Osteoblast (primary cell): ENCODE measurements at regions not wholly inside any gene's neighbourhood (a gene's known extent, or its start where the extent isn't known, plus 50 kb on each side); places are given as distances from the start of the nearest gene placed in this dataset.

Experiments
- DNase-seq: peaks from one replicate; pipeline ENCODE4 v3.0.0; 2011; ENCODE audit warnings: low spot score, mixed read lengths; ENCODE audit not compliant: insufficient read length; ENCODE audit errors: missing footprints
- H2AFZ ChIP-seq: 2 replicates; pipeline ENCODE4 v1.6.0; 2011; ENCODE audit warnings: mild to moderate bottlenecking, low read length
- H3K27ac ChIP-seq: 2 replicates; pipeline ENCODE4 v1.5.1; 2011; ENCODE audit warnings: mild to moderate bottlenecking, low read depth, low read length, moderate library complexity
- H3K27me3 ChIP-seq: 2 replicates; pipeline ENCODE4 v1.6.0; 2012; ENCODE audit warnings: mild to moderate bottlenecking, control low read depth, inconsistent platforms, low read length, moderate library complexity; ENCODE audit not compliant: insufficient read depth
- H3K36me3 ChIP-seq: 2 replicates; pipeline ENCODE4 v1.5.1; 2011; ENCODE audit warnings: mild to moderate bottlenecking, low read length, control low read depth, moderate library complexity; ENCODE audit not compliant: insufficient read depth
- H3K4me1 ChIP-seq: 2 replicates; pipeline ENCODE4 v1.5.1; 2011; ENCODE audit warnings: mild to moderate bottlenecking, low read length, control low read depth, moderate library complexity; ENCODE audit not compliant: insufficient read depth
- H3K4me2 ChIP-seq: 2 replicates; pipeline ENCODE4 v1.6.0; 2011; ENCODE audit warnings: mild to moderate bottlenecking, low read length; ENCODE audit not compliant: insufficient read depth
- H3K4me3 ChIP-seq: fragments of 200-600 bp; sonication (generic); 3 replicates; pipeline ENCODE4 v1.5.1; 2012; ENCODE audit warnings: mild to moderate bottlenecking, low read length, inconsistent platforms; ENCODE audit not compliant: insufficient read depth
- H3K79me2 ChIP-seq: 2 replicates; pipeline ENCODE4 v1.6.0; 2012; ENCODE audit warnings: mild to moderate bottlenecking, low read length, control low read depth, inconsistent platforms; ENCODE audit not compliant: insufficient read depth
- H3K9me3 ChIP-seq: 2 replicates; pipeline ENCODE4 v1.5.1; 2011; ENCODE audit warnings: low read depth, low read length, control low read depth
- H4K20me1 ChIP-seq: 2 replicates; pipeline ENCODE4 v1.6.0; 2012; ENCODE audit warnings: mild to moderate bottlenecking, low read length, control low read depth; ENCODE audit not compliant: insufficient read depth
- TF ChIP-seq, protein P1 (sequence below): IDR thresholded peaks from 2 replicates; pipeline ENCODE4 v1.5.1; 2011; ENCODE audit warnings: mild to moderate bottlenecking, low read depth, low read length, moderate library complexity; ENCODE audit errors: extremely low read depth

DNA sequence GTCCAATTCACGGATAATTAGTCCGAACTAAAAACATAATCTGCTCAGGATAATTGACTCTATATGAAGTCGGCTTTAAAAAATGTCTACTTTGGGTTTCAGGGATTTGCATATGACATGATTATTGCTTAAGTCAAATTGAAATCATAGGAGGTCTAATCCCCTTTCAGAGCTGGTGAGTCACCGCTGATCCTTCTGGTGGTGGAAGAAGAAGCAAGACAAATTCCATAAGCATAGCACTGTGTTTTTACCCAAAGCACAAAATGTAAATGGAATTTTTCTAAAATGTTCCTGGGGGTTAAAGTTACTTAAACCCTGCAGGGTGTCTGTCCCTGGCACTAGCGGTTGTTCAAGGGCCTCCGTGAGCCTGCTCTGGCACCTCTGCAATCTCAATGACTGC lies 460.2 kb downstream of the LRATD1 start:
- Histone ChIP-seq H4K20me1 (no peaks in the 10 kb centered on the region), H3K4me2 (no peak overlapping the region), H3K79me2 (no peaks in the 10 kb centered on the region), H3K27me3 (no peaks in the 10 kb centered on the region), H3K9me3 (no peaks in the 10 kb centered on the region), H2AFZ (no peak overlapping the region), H3K27ac (no peak overlapping the region), H3K4me3 (no peak overlapping the region), H3K4me1 (no peaks in the 10 kb centered on the region), H3K36me3 (no peaks in the 10 kb centered on the region)
- TF ChIP-seq, protein P1, sequence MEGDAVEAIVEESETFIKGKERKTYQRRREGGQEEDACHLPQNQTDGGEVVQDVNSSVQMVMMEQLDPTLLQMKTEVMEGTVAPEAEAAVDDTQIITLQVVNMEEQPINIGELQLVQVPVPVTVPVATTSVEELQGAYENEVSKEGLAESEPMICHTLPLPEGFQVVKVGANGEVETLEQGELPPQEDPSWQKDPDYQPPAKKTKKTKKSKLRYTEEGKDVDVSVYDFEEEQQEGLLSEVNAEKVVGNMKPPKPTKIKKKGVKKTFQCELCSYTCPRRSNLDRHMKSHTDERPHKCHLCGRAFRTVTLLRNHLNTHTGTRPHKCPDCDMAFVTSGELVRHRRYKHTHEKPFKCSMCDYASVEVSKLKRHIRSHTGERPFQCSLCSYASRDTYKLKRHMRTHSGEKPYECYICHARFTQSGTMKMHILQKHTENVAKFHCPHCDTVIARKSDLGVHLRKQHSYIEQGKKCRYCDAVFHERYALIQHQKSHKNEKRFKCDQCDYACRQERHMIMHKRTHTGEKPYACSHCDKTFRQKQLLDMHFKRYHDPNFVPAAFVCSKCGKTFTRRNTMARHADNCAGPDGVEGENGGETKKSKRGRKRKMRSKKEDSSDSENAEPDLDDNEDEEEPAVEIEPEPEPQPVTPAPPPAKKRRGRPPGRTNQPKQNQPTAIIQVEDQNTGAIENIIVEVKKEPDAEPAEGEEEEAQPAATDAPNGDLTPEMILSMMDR = no peak
- DNase-seq = no peak

DNA sequence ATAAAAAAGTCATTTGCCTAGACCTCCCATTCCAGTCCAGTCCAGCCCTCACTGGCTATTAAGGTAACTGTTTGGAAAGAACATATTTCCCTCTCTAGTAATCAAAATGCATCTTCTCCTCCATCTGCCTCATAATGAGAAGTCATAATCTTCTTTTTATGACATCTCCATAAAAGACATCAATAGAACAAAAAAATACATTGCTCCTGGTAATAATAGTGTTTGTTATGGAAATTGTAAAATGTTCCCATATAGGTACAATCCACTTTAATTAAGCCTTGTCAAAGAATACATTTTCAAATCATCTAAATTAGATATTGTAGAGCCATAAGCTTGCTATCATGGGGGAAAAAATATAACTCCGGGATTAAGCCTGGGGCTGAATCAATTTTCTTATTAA lies 461.6 kb downstream of the LRATD1 start:
- Histone ChIP-seq H3K9me3 (no peaks in the 10 kb centered on the region), H3K79me2 (no peaks in the 10 kb centered on the region), H3K4me1 (no peaks in the 10 kb centered on the region), H3K4me3 (no peak overlapping the region), H4K20me1 (no peaks in the 10 kb centered on the region), H3K27me3 (no peaks in the 10 kb centered on the region), H2AFZ (no peak overlapping the region), H3K27ac (no peak overlapping the region), H3K4me2 (no peak overlapping the region), H3K36me3 (no peaks in the 10 kb centered on the region)
- DNase-seq = no peak
- TF ChIP-seq, protein P1 = no peak

DNA sequence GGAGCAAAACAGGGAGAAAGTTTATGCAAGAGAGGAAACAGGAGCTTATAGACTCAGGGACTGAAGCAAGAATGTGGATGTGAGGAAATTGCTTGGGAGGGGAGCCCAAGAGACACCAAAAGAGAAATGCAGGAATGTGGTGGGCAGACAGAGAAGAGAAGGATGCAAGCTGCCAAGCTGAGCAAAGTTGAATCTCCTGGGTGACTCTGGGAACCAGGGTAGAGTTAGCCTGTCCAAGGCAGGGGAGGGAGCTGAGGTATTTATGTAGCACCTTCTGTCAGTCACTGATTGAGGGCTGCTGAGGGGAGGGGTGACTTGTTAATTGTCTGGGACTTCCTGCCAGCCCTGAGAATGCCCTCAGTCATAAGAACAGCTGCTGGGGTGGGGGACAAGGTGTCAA lies 464.3 kb downstream of the NBAS start:
- no peak for DNase-seq

DNA sequence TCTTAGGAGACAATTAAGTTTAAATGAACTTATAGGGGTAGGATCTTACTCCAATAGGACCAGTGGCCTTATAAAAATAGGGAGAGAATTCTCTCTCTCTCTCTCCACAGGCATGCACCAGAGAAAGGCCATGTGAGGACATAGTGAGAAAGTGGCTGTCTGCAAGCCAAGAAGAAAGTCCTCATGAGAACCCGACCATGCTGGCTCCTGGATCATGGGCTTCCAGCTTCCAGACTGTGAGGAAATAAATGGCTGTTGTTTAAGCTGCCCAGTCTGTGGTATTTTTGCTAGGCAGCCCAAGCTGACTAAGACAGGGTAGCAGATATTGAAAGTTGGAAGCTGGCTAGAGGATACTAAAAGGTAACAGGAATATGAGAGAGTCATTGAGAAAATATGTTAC lies 454.0 kb downstream of the NBAS start:
- TF ChIP-seq, protein P1 = no peak
- H2AFZ ChIP-seq = no peak overlapping the region
- no peaks in the 10 kb centered on the region for H3K4me1 ChIP-seq
- H3K4me2 ChIP-seq = no peak overlapping the region
- no peaks in the 10 kb centered on the region for H3K27me3 ChIP-seq
- H3K36me3 ChIP-seq = no peaks in the 10 kb centered on the region
- H3K79me2 ChIP-seq = no peaks in the 10 kb centered on the region
- no peak for DNase-seq
- no peaks in the 10 kb centered on the region for H4K20me1 ChIP-seq
- H3K4me3 ChIP-seq = no peak overlapping the region
- no peak overlapping the region for H3K27ac ChIP-seq
- H3K9me3 ChIP-seq = no peaks in the 10 kb centered on the region

More for the DNA sequence above, 464.3 kb downstream of the NBAS start:
- Histone ChIP-seq H3K36me3 (no peaks in the 10 kb centered on the region), H3K27me3 (no peaks in the 10 kb centered on the region), H2AFZ (no peak overlapping the region), H3K9me3 (no peaks in the 10 kb centered on the region), H3K4me1 (no peaks in the 10 kb centered on the region), H3K4me3 (no peak overlapping the region), H3K4me2 (no peak overlapping the region), H4K20me1 (no peaks in the 10 kb centered on the region), H3K27ac (no peak overlapping the region), H3K79me2 (no peaks in the 10 kb centered on the region)
- TF ChIP-seq, protein P1 = no peak
